WTC11 (cell line): ENCODE measurements at regions not wholly inside any gene's neighbourhood (a gene's known extent, or its start where the extent isn't known, plus 50 kb on each side); places are given as distances from the start of the nearest gene placed in this dataset.

Experiments used
- ATAC-seq: fragments of 200-7000 bp; cut with Tn5 transposase; 2 replicates; pipeline ENCODE4 v1.10.0; 2021; ENCODE audit warnings: mild to moderate bottlenecking, moderate library complexity
- CTCF ChIA-PET: fragments of 300-600 bp; sonication (Branson Sonifier 250); formaldehyde crosslinking; loops from one replicate; lab custom pipeline; 2021; ENCODE audit warnings: antibody characterized with exemption; lab: Charles Lee
- POLR2A ChIA-PET: fragments of 350-600 bp; sonication (Branson Sonifier 250); formaldehyde crosslinking; loops from one replicate; lab custom pipeline; 2021; ENCODE audit warnings: antibody characterized with exemption; lab: Charles Lee
- DNase-seq: peaks from one replicate; pipeline ENCODE4 v3.0.0; 2021; ENCODE audit warnings: low spot score
- H3K27ac Mint-ChIP-seq: 2 replicates; pipeline ENCODE4 v1.8.0; 2021; ENCODE audit warnings: mixed read lengths
- H3K27me3 Mint-ChIP-seq: 2 replicates; pipeline ENCODE4 v1.8.0; 2021; ENCODE audit warnings: low read depth, mild to moderate bottlenecking, moderate library complexity, mixed read lengths
- H3K36me3 Mint-ChIP-seq: 2 replicates; pipeline ENCODE4 v1.8.0; 2021; ENCODE audit warnings: mixed read lengths
- H3K4me1 Mint-ChIP-seq: 2 replicates; pipeline ENCODE4 v1.8.0; 2022; ENCODE audit warnings: mixed read lengths
- H3K4me3 Mint-ChIP-seq: 2 replicates; pipeline ENCODE4 v1.8.0; 2021; ENCODE audit warnings: mild to moderate bottlenecking, moderate library complexity, mixed read lengths
- H3K9me3 Mint-ChIP-seq: 2 replicates; pipeline ENCODE4 v1.8.0; 2021; ENCODE audit warnings: mixed read lengths
- AR ChIP-seq: fragments of 250-450 bp; sonication (Bioruptor Pico); IDR thresholded peaks from 2 replicates; pipeline ENCODE4 v1.9.0; 2021; ENCODE audit warnings: mild to moderate bottlenecking
- ARID4B ChIP-seq: sonication (generic); formaldehyde crosslinking; IDR thresholded peaks from 2 replicates; pipeline ENCODE4 v1.8.0; 2023; ENCODE audit warnings: missing genetic modification reagents, mild to moderate bottlenecking, borderline replicate concordance
- ATF3 ChIP-seq: sonication (generic); formaldehyde crosslinking; conservative IDR thresholded peaks from 2 replicates; pipeline ENCODE4 v1.8.1; 2022; ENCODE audit warnings: mild to moderate bottlenecking, missing genetic modification reagents
- CREB1 ChIP-seq: sonication (generic); formaldehyde crosslinking; IDR thresholded peaks from 2 replicates; pipeline ENCODE4 v1.8.0; 2023; ENCODE audit warnings: mild to moderate bottlenecking, missing genetic modification reagents
- E2F5 ChIP-seq: sonication (generic); formaldehyde crosslinking; IDR thresholded peaks from 2 replicates; pipeline ENCODE4 v1.8.1; 2022; ENCODE audit warnings: mild to moderate bottlenecking, moderate library complexity, missing genetic modification reagents
- ETV6 ChIP-seq: sonication (generic); formaldehyde crosslinking; IDR thresholded peaks from 2 replicates; pipeline ENCODE4 v1.8.1; 2022; ENCODE audit warnings: mild to moderate bottlenecking, missing genetic modification reagents
- GRHL2 ChIP-seq: fragments of 250-450 bp; sonication (Bioruptor Pico); IDR thresholded peaks from 2 replicates; pipeline ENCODE4 v1.8.0; 2022; ENCODE audit warnings: mild to moderate bottlenecking, moderate library complexity; ENCODE audit not compliant: insufficient replicate concordance, severe bottlenecking
- IRF1 ChIP-seq: sonication (generic); formaldehyde crosslinking; IDR thresholded peaks from 2 replicates; pipeline ENCODE4 v1.8.0; 2023; ENCODE audit warnings: missing genetic modification reagents
- MXD4 ChIP-seq: fragments of 250-450 bp; sonication (Bioruptor Pico); IDR thresholded peaks from 2 replicates; pipeline ENCODE4 v1.8.0; 2021; ENCODE audit warnings: mild to moderate bottlenecking, moderate library complexity, borderline replicate concordance
- MYBL2 ChIP-seq: sonication (generic); formaldehyde crosslinking; IDR thresholded peaks from 2 replicates; pipeline ENCODE4 v1.8.1; 2023; ENCODE audit warnings: mild to moderate bottlenecking, moderate library complexity, missing genetic modification reagents
- OVOL2 ChIP-seq: fragments of 250-450 bp; sonication (Bioruptor Pico); IDR thresholded peaks from 2 replicates; pipeline ENCODE4 v1.9.0; 2021; ENCODE audit warnings: mild to moderate bottlenecking, borderline replicate concordance
- RELA ChIP-seq: sonication (generic); formaldehyde crosslinking; IDR thresholded peaks from 2 replicates; pipeline ENCODE4 v1.8.1; 2022; ENCODE audit warnings: missing genetic modification reagents, mild to moderate bottlenecking, borderline replicate concordance
- TP53 ChIP-seq: sonication (generic); formaldehyde crosslinking; IDR thresholded peaks from 2 replicates; pipeline ENCODE4 v1.8.1; 2023; ENCODE audit warnings: mild to moderate bottlenecking, missing genetic modification reagents
- USF1 ChIP-seq: sonication (generic); formaldehyde crosslinking; IDR thresholded peaks from 2 replicates; pipeline ENCODE4 v1.8.0; 2022; ENCODE audit warnings: mild to moderate bottlenecking, missing genetic modification reagents
- ZNF121 ChIP-seq: sonication (generic); formaldehyde crosslinking; IDR thresholded peaks from 2 replicates; pipeline ENCODE4 v1.8.0; 2023; ENCODE audit warnings: missing genetic modification reagents
- ZNF396 ChIP-seq: fragments of 250-450 bp; sonication (Bioruptor Pico); IDR thresholded peaks from 2 replicates; pipeline ENCODE4 v1.8.0; 2021; ENCODE audit warnings: mild to moderate bottlenecking, moderate library complexity, borderline replicate concordance
- ZNF425 ChIP-seq: fragments of 250-450 bp; sonication (Bioruptor Pico); conservative IDR thresholded peaks from 2 replicates; pipeline ENCODE4 v1.9.0; 2021; ENCODE audit warnings: mild to moderate bottlenecking
- ZSCAN18 ChIP-seq: fragments of 250-450 bp; sonication (Bioruptor Pico); IDR thresholded peaks from 2 replicates; pipeline ENCODE4 v2.1.2; 2022; ENCODE audit warnings: mild to moderate bottlenecking, moderate library complexity

GRCh38 chr4:189376901-189377300, 563.8 kb upstream of the FRG1 start:
- peaks cover 52% of the 10 kb centered on the region for H3K9me3 Mint-ChIP-seq

More at GRCh38 chr4:189376901-189377300, 563.8 kb upstream of the FRG1 start:
- Mint-ChIP-seq H3K27ac (no peak overlapping the region), H3K27me3 (no peaks in the 10 kb centered on the region; the same call in 1 of the 2 replicates), H3K4me3 (no peak overlapping the region), H3K36me3 (peaks cover 27% of the 10 kb centered on the region), H3K4me1 (peaks cover 15% of the 10 kb centered on the region)
- no peak for ATAC-seq
- POLR2A ChIA-PET = no interaction called here
- CTCF ChIA-PET = no interaction called here
- TF ChIP-seq IRF1 (CRISPR knock-in tag) (no peak), AR (CRISPR knock-in tag) (no peak), ATF3 (CRISPR knock-in tag) (no peak), ZNF121 (no peak), GRHL2 (CRISPR knock-in tag) (no peak), ZNF425 (CRISPR knock-in tag) (no peak), CREB1 (CRISPR knock-in tag) (no peak), ZSCAN18 (CRISPR knock-in tag) (no peak), ZNF396 (CRISPR knock-in tag) (no peak), ETV6 (CRISPR knock-in tag) (no peak), ARID4B (CRISPR knock-in tag) (no peak), MXD4 (CRISPR knock-in tag) (no peak), USF1 (CRISPR knock-in tag) (no peak), E2F5 (CRISPR knock-in tag) (no peak), MYBL2 (CRISPR knock-in tag) (no peak), TP53 (CRISPR knock-in tag) (no peak), OVOL2 (CRISPR knock-in tag) (no peak), RELA (CRISPR knock-in tag) (no peak)
- DNase-seq = no peak
